Karpas-422 (cell line): ENCODE measurements at regions not wholly inside any gene's neighbourhood (a gene's known extent, or its start where the extent isn't known, plus 50 kb on each side); places are given as distances from the start of the nearest gene placed in this dataset.
"Not testable (repeated sequence)": the region's sequence is repeated elsewhere in the genome, so short reads cannot be mapped to it uniquely, and the experiment has no call there.

ENCODE experiments used
- DNase-seq: peaks from one replicate; pipeline ENCODE4 v3.0.0-alpha.2; 2015
- H2AFZ ChIP-seq: fragments of 200-600 bp; sonication (generic); 2 replicates; pipeline ENCODE4 v1.6.1; 2014; ENCODE audit warnings: antibody characterized with exemption, low read length, mixed read lengths
- H3K27ac ChIP-seq: fragments of 200-600 bp; sonication (generic); 2 replicates; pipeline ENCODE4 v1.5.1; 2014; ENCODE audit warnings: mild to moderate bottlenecking, low read length, moderate library complexity
- H3K27me3 ChIP-seq: fragments of 200-600 bp; sonication (generic); 2 replicates; pipeline ENCODE4 v1.6.1; 2014; ENCODE audit warnings: low read length, mixed read lengths
- H3K36me3 ChIP-seq: fragments of 200-600 bp; sonication (generic); 2 replicates; pipeline ENCODE4 v1.6.1; 2014; ENCODE audit warnings: low read length, mixed read lengths; ENCODE audit not compliant: insufficient read depth
- H3K4me1 ChIP-seq: fragments of 200-600 bp; sonication (generic); 2 replicates; pipeline ENCODE4 v1.6.1; 2014; ENCODE audit warnings: mild to moderate bottlenecking, low read length, mixed read lengths
- H3K4me2 ChIP-seq: fragments of 200-600 bp; sonication (generic); 2 replicates; pipeline ENCODE4 v1.6.1; 2014; ENCODE audit warnings: low read length, low read depth, mild to moderate bottlenecking; ENCODE audit not compliant: poor library complexity, severe bottlenecking
- H3K4me3 ChIP-seq: fragments of 200-600 bp; sonication (generic); 2 replicates; pipeline ENCODE4 v1.5.1; 2014; ENCODE audit warnings: mild to moderate bottlenecking, antibody characterized with exemption, low read length, mixed read lengths
- H3K79me2 ChIP-seq: fragments of 200-600 bp; sonication (generic); 2 replicates; pipeline ENCODE4 v1.6.1; 2014; ENCODE audit warnings: mild to moderate bottlenecking, low read length, mixed read lengths
- H3K9ac ChIP-seq: fragments of 200-600 bp; sonication (generic); 2 replicates; pipeline ENCODE4 v1.6.0; 2014; ENCODE audit warnings: low read length
- H3K9me2 ChIP-seq: fragments of 200-600 bp; sonication (generic), shearing (Covaris generic); replicated peaks from 2 replicates; pipeline ENCODE4 v1.6.0; 2014; ENCODE audit warnings: mild to moderate bottlenecking, low read length, moderate library complexity; ENCODE audit not compliant: insufficient read depth
- H3K9me3 ChIP-seq: fragments of 300-700, 200-600 bp; sonication (generic); 2 replicates; pipeline ENCODE4 v1.6.1; 2014; ENCODE audit warnings: low read length, mixed read lengths
- H4K20me1 ChIP-seq: fragments of 200-600 bp; sonication (generic); 2 replicates; pipeline ENCODE4 v1.6.1; 2014; ENCODE audit warnings: mild to moderate bottlenecking, antibody characterized with exemption, low read length, low read depth; ENCODE audit not compliant: insufficient read depth

DNA sequence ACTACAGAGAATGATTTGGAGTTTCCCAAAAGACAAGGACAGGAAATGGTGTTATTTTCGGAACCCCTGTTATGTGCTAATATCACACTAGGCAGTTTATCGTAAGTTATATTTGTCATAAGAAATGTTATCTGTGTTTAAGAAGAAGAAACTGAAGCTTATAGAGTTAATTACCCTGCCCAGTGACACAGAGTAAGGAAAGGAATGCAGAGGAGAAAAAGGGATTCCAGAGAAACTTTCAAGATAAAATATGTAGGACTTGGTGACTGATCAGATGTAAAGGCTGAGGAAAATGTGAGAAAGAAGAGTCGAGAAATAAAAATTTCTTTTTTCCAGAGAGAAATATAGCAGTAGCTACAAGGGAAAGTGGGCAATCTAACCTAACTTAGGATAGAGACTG lies 63.5 kb upstream of the ZNF746 start:
- no peak for DNase-seq
- H3K27me3 ChIP-seq, result no peaks in the 10 kb centered on the region
- H3K79me2 ChIP-seq, result peaks cover 35% of the 10 kb centered on the region
- H4K20me1 ChIP-seq, result no peaks in the 10 kb centered on the region
- no peak overlapping the region for H3K27ac ChIP-seq
- H3K4me2 ChIP-seq, result no peak overlapping the region
- peaks cover 5% of the 10 kb centered on the region; the same call in 1 of the 2 replicates for H3K36me3 ChIP-seq
- H3K9me2 ChIP-seq, result no peaks in the 10 kb centered on the region
- H3K4me1 ChIP-seq, result no peaks in the 10 kb centered on the region
- H3K4me3 ChIP-seq, result no peak overlapping the region
- H3K9ac ChIP-seq, result no peak overlapping the region
- H2AFZ ChIP-seq, result no peak overlapping the region
- no peaks in the 10 kb centered on the region for H3K9me3 ChIP-seq

GRCh38 chr7:149559711-149560110 lies 62.1 kb upstream of the ZNF746 start:
- H4K20me1 ChIP-seq, result no peaks in the 10 kb centered on the region
- no peak overlapping the region for H3K27ac ChIP-seq
- H3K36me3 ChIP-seq, result peaks cover 5% of the 10 kb centered on the region; the same call in 1 of the 2 replicates
- H3K27me3 ChIP-seq, result no peaks in the 10 kb centered on the region
- DNase-seq, result no peak
- H3K4me1 ChIP-seq, result no peaks in the 10 kb centered on the region
- H2AFZ ChIP-seq, result no peak overlapping the region
- no peaks in the 10 kb centered on the region for H3K9me3 ChIP-seq
- no peaks in the 10 kb centered on the region for H3K9me2 ChIP-seq
- H3K9ac ChIP-seq, result no peak overlapping the region
- H3K4me3 ChIP-seq, result no peak overlapping the region
- H3K79me2 ChIP-seq, result peaks cover 35% of the 10 kb centered on the region
- no peak overlapping the region for H3K4me2 ChIP-seq

GRCh38 chr7:149558149-149558861 lies 60.7 kb upstream of the ZNF746 start:
- Histone ChIP-seq H2AFZ (no peak overlapping the region), H3K27ac (no peak overlapping the region), H3K9ac (no peak overlapping the region), H3K4me2 (no peak overlapping the region), H4K20me1 (no peaks in the 10 kb centered on the region), H3K9me2 (no peaks in the 10 kb centered on the region), H3K4me3 (no peak overlapping the region), H3K9me3 (no peaks in the 10 kb centered on the region), H3K4me1 (no peaks in the 10 kb centered on the region), H3K27me3 (no peaks in the 10 kb centered on the region), H3K36me3 (peaks cover 5% of the 10 kb centered on the region; the same call in 1 of the 2 replicates), H3K79me2 (peaks cover 21% of the 10 kb centered on the region)
- DNase-seq, result no peak

GRCh38 chr7:149556525-149556924 lies 58.9 kb upstream of the ZNF746 start:
- not testable (repeated sequence) for H3K4me1 ChIP-seq, H3K4me2 ChIP-seq, DNase-seq, H3K9me2 ChIP-seq, H2AFZ ChIP-seq, H3K27ac ChIP-seq, H3K79me2 ChIP-seq, H3K27me3 ChIP-seq, H3K9me3 ChIP-seq, H3K4me3 ChIP-seq, H4K20me1 ChIP-seq, H3K9ac ChIP-seq
- H3K36me3 ChIP-seq, result peaks cover 15% of the 10 kb centered on the region

GRCh38 chr7:149554821-149555220 lies 57.2 kb upstream of the ZNF746 start:
- H3K9me2 ChIP-seq, H3K27ac ChIP-seq, H3K27me3 ChIP-seq, H2AFZ ChIP-seq, H3K79me2 ChIP-seq, H4K20me1 ChIP-seq, H3K9me3 ChIP-seq, DNase-seq, H3K4me2 ChIP-seq, H3K9ac ChIP-seq, H3K4me3 ChIP-seq, H3K4me1 ChIP-seq: not testable (repeated sequence)
- peaks cover 29% of the 10 kb centered on the region for H3K36me3 ChIP-seq

- peaks cover 34% of the 10 kb centered on the region for H3K36me3 ChIP-seq
- H4K20me1 ChIP-seq, H3K9ac ChIP-seq, DNase-seq, H3K4me1 ChIP-seq, H3K79me2 ChIP-seq, H2AFZ ChIP-seq, H3K4me2 ChIP-seq, H3K9me3 ChIP-seq, H3K9me2 ChIP-seq, H3K4me3 ChIP-seq, H3K27me3 ChIP-seq, H3K27ac ChIP-seq: not testable (repeated sequence)
These were observed 56.4 kb upstream of the ZNF746 start for GRCh38 chr7:149553991-149554390.

DNA sequence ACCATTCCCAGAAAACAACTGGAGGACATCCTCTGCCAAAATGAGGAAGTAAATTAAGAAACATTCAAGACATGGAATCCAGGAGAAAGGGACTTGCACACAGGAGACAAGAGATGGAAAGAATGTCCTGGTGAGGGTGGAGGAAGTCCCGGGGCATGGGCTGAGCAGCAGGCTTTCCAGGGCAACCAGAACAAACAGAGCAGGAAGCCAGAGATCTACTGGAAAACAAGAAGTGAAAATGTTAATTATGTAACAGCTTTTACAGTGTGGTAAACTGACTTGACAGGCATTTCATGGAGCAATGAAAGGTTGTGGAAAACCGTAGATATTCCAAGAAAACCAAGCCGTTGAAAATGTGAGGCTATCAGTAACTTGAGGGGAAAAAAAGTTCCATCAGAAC lies 55.2 kb upstream of the ZNF746 start:
- H3K4me3 ChIP-seq, result no peak overlapping the region
- H3K9me3 ChIP-seq, result no peaks in the 10 kb centered on the region
- peaks cover 41% of the 10 kb centered on the region for H3K36me3 ChIP-seq
- H3K9me2 ChIP-seq, result no peaks in the 10 kb centered on the region
- no peaks in the 10 kb centered on the region for H3K4me1 ChIP-seq
- DNase-seq, result no peak
- H3K79me2 ChIP-seq, result no peaks in the 10 kb centered on the region
- H3K9ac ChIP-seq, result no peak overlapping the region
- no peaks in the 10 kb centered on the region for H4K20me1 ChIP-seq
- no peak overlapping the region for H2AFZ ChIP-seq
- H3K27me3 ChIP-seq, result no peaks in the 10 kb centered on the region
- no peak overlapping the region for H3K4me2 ChIP-seq
- H3K27ac ChIP-seq, result no peak overlapping the region
